CD14-positive monocyte (primary cell): ENCODE measurements at regions not wholly inside any gene's neighbourhood (a gene's known extent, or its start where the extent isn't known, plus 50 kb on each side); places are given as distances from the start of the nearest gene placed in this dataset.

Experiments
- DNase-seq, 3 donors: peaks; one replicate each; pipeline ENCODE4 v3.0.0-alpha.2; 2011 to 2022
- H2AFZ ChIP-seq: 2 replicates; pipeline ENCODE4 v1.6.0; 2012; ENCODE audit warnings: mild to moderate bottlenecking, low read depth, low read length, inconsistent platforms; ENCODE audit not compliant: insufficient read depth, poor library complexity, severe bottlenecking
- H3K27ac ChIP-seq, 2 donors: 1 replicate in 1 of 2; 2 replicates in 1 of 2; pipeline ENCODE4 v1.5.1; 2012 to 2013; ENCODE audit warnings: low read length in 2 of 2, control low read depth in 1 of 2, inconsistent platforms in 1 of 2, low read depth in 1 of 2, mild to moderate bottlenecking in 1 of 2
- H3K27me3 ChIP-seq, 2 donors: one replicate each; pipeline versions ENCODE4 v1.6.0 to v1.6.1; 2011 to 2013; ENCODE audit warnings: low read length in 2 of 2; ENCODE audit not compliant: control insufficient read depth in 2 of 2, insufficient read depth in 2 of 2
- H3K36me3 ChIP-seq, 2 donors: replicated peaks in 1 of 2; 1 replicate in 1 of 2; 2 replicates in 1 of 2; pipeline versions ENCODE4 v1.5.1 to v1.6.1; 2012 to 2013; ENCODE audit warnings: low read length in 2 of 2, control low read depth in 1 of 2, inconsistent platforms in 1 of 2, mild to moderate bottlenecking in 1 of 2; ENCODE audit not compliant: insufficient read depth in 2 of 2, control insufficient read depth in 1 of 2
- H3K4me1 ChIP-seq, 2 donors: 1 replicate in 1 of 2; 2 replicates in 1 of 2; pipeline versions ENCODE4 v1.5.1 to v1.6.1; 2012 to 2013; ENCODE audit warnings: low read length in 2 of 2, control low read depth in 1 of 2, inconsistent platforms in 1 of 2, mild to moderate bottlenecking in 1 of 2, moderate library complexity in 1 of 2; ENCODE audit not compliant: insufficient read depth in 2 of 2, control insufficient read depth in 1 of 2
- H3K4me2 ChIP-seq: replicated peaks from 2 replicates; pipeline ENCODE3; 2012; ENCODE audit warnings: low read length, moderate library complexity, mild to moderate bottlenecking; ENCODE audit not compliant: poor library complexity, severe bottlenecking; ENCODE audit errors: extremely low read depth
- H3K4me3 ChIP-seq, 3 experiments: fragments of 200-600 bp in 1 of 3; sonication (generic) in 1 of 3; replicated peaks in 1 of 3; 1 replicate in 2 of 3; 2 replicates in 1 of 3; pipeline ENCODE4 v1.5.1; 2011 to 2013; ENCODE audit warnings: low read length in 3 of 3, mild to moderate bottlenecking in 3 of 3, control low read depth in 2 of 3, low read depth in 2 of 3, inconsistent platforms in 1 of 3, moderate library complexity in 1 of 3
- H3K79me2 ChIP-seq: 2 replicates; pipeline ENCODE4 v1.6.0; 2012; ENCODE audit warnings: mild to moderate bottlenecking, control low read depth, inconsistent platforms, low read length, moderate library complexity; ENCODE audit not compliant: insufficient read depth
- H3K9ac ChIP-seq: 2 replicates; pipeline ENCODE4 v1.6.0; 2017; ENCODE audit warnings: low read length, mild to moderate bottlenecking; ENCODE audit not compliant: insufficient read depth, poor library complexity, severe bottlenecking
- H3K9me3 ChIP-seq, 2 donors: replicated peaks in 1 of 2; 1 replicate in 1 of 2; 2 replicates in 1 of 2; pipeline versions ENCODE4 v1.5.1 to v1.6.1; 2012 to 2013; ENCODE audit warnings: low read length in 2 of 2, control low read depth in 1 of 2; ENCODE audit not compliant: control insufficient read depth in 1 of 2, insufficient read depth in 1 of 2
- H4K20me1 ChIP-seq: 2 replicates; pipeline ENCODE4 v1.6.0; 2012; ENCODE audit warnings: mild to moderate bottlenecking, low read length, control low read depth, moderate library complexity; ENCODE audit not compliant: insufficient read depth
- H3K27ac Mint-ChIP-seq, 7 donors: one replicate each; pipeline ENCODE4 v1.8.0; 2020; ENCODE audit warnings: mild to moderate bottlenecking in 7 of 7, mixed read lengths in 7 of 7, moderate library complexity in 6 of 7, inconsistent platforms in 2 of 7
- H3K27me3 Mint-ChIP-seq, 3 donors: one replicate each; pipeline ENCODE4 v1.8.0; 2021 to 2022; ENCODE audit warnings: low read depth in 3 of 3, mild to moderate bottlenecking in 3 of 3, mixed read lengths in 3 of 3, moderate library complexity in 3 of 3, inconsistent platforms in 1 of 3
- H3K36me3 Mint-ChIP-seq, 2 donors: one replicate each; pipeline ENCODE4 v1.8.0; 2020; ENCODE audit warnings: mixed read lengths in 2 of 2, inconsistent platforms in 1 of 2, mild to moderate bottlenecking in 1 of 2
- H3K4me1 Mint-ChIP-seq: one replicate; pipeline ENCODE4 v1.8.0; 2020; ENCODE audit warnings: mild to moderate bottlenecking, mixed read lengths
- H3K4me3 Mint-ChIP-seq, 2 donors: one replicate each; pipeline ENCODE4 v1.8.0; 2020; ENCODE audit warnings: mild to moderate bottlenecking in 2 of 2, mixed read lengths in 2 of 2, moderate library complexity in 1 of 2
- H3K9me3 Mint-ChIP-seq, 7 donors: one replicate each; pipeline ENCODE4 v1.8.0; 2020 to 2022; ENCODE audit warnings: mixed read lengths in 7 of 7, mild to moderate bottlenecking in 6 of 7, moderate library complexity in 6 of 7, inconsistent platforms in 2 of 7
- WGBS: methylation state at CpG from one replicate; pipeline ENCODE4 v1.1.5; 2013; ENCODE audit warnings: missing lambda C conversion rate; ENCODE audit not compliant: insufficient coverage; 5-methylcytosine and 5-hydroxymethylcytosine counted together
- intact Hi-C, 2 donors: fragments of 100-400 bp; cut with micrococcal nuclease; formaldehyde crosslinking; loops; one replicate each; pipeline versions ENCODE4 v1.15.0 to v1.15.1; 2023
- TF ChIP-seq, protein P1 (sequence below): fragments of 200-600 bp; IDR thresholded peaks from one replicate; pipeline ENCODE4 v1.8.0; 2022; ENCODE audit warnings: antibody characterized with exemption, mild to moderate bottlenecking

- no CpG with 5 or more reads among the region's 2 CpGs for WGBS
- Histone ChIP-seq H3K4me2 (no peak overlapping the region), H2AFZ (no peak overlapping the region), H3K36me3 (no peaks in the 10 kb centered on the region), H3K27ac (no peak overlapping the region), H3K4me3 (no peak overlapping the region), H3K79me2 (no peaks in the 10 kb centered on the region), H3K4me1 (no peaks in the 10 kb centered on the region), H3K27me3 (no peaks in the 10 kb centered on the region), H3K9me3 (peaks cover 4 to 9% of the 10 kb centered on the region in 2 donors), H3K9ac (no peak overlapping the region), H4K20me1 (no peaks in the 10 kb centered on the region)
- H3K27me3 Mint-ChIP-seq = no peaks in the 10 kb centered on the region
- TF ChIP-seq, protein P1, sequence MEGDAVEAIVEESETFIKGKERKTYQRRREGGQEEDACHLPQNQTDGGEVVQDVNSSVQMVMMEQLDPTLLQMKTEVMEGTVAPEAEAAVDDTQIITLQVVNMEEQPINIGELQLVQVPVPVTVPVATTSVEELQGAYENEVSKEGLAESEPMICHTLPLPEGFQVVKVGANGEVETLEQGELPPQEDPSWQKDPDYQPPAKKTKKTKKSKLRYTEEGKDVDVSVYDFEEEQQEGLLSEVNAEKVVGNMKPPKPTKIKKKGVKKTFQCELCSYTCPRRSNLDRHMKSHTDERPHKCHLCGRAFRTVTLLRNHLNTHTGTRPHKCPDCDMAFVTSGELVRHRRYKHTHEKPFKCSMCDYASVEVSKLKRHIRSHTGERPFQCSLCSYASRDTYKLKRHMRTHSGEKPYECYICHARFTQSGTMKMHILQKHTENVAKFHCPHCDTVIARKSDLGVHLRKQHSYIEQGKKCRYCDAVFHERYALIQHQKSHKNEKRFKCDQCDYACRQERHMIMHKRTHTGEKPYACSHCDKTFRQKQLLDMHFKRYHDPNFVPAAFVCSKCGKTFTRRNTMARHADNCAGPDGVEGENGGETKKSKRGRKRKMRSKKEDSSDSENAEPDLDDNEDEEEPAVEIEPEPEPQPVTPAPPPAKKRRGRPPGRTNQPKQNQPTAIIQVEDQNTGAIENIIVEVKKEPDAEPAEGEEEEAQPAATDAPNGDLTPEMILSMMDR = no peak
- no peak overlapping the region for H3K27ac Mint-ChIP-seq
- H3K36me3 Mint-ChIP-seq = no peaks in the 10 kb centered on the region
- intact Hi-C loops = no loop called here
- peaks cover 4 to 19% (median 8%) of the 10 kb centered on the region in 7 donors for H3K9me3 Mint-ChIP-seq
- H3K4me3 Mint-ChIP-seq = no peak overlapping the region
- H3K4me1 Mint-ChIP-seq = peaks cover 2% of the 10 kb centered on the region
- DNase-seq = no peak
These were observed 1063.9 kb upstream of the CITED2 start for GRCh38 chr6:140438346-140438735.

DNA sequence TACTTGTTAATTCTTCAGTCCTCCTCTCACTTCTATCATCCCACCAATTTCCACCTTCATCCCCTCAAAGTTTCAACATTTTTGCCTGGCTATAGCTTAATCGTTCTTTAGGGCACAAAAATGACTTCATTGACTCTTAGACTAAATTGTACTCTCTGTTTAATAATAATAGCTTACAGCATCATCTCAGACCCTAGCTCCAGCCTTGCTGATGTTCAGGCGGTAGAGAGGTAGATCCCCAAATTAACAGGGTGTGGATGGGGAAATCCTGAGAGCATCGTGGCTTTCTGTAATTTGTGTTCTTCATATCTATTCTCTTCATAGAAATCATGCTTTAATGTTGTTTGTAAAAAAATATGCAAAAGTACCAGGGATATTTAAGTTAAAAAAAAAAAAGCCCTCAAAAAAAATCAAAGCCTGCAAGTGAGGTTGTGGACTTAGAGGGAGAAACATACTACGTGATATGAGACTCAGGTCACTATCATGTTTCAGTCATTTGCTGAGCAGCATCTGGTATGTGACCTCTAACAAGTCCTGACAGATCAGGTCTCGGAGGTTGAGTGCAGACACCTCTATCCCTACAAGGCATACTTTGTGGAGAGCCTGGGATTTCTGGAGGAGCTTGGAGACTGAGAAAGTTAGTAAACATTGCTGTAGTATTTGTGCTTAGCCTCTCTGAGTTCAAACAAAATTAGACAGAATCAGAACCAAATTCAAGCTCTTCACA, 1063.3 kb upstream of the CITED2 start:
- Histone ChIP-seq H3K79me2 (no peaks in the 10 kb centered on the region), H3K4me3 (no peak overlapping the region), H3K9me3 (peaks cover 4 to 9% of the 10 kb centered on the region in 2 donors), H3K36me3 (no peaks in the 10 kb centered on the region), H3K27ac (no peak overlapping the region), H2AFZ (no peak overlapping the region), H3K27me3 (no peaks in the 10 kb centered on the region), H3K9ac (no peak overlapping the region), H4K20me1 (no peaks in the 10 kb centered on the region), H3K4me1 (no peaks in the 10 kb centered on the region), H3K4me2 (no peak overlapping the region)
- DNase-seq = no peak
- Mint-ChIP-seq H3K4me1 (peaks cover 2% of the 10 kb centered on the region), H3K36me3 (no peaks in the 10 kb centered on the region), H3K9me3 (peaks cover 7 to 24% (median 11%) of the 10 kb centered on the region in 7 donors), H3K27me3 (no peaks in the 10 kb centered on the region), H3K4me3 (no peak overlapping the region), H3K27ac (no peak overlapping the region)
- WGBS = 100% methylated on average over 1 of the region's 5 CpGs
- intact Hi-C loops = no loop called here
- TF ChIP-seq, protein P1 = no peak
